HL-60 (cell line): ENCODE measurements at regions not wholly inside any gene's neighbourhood (a gene's known extent, or its start where the extent isn't known, plus 50 kb on each side); places are given as distances from the start of the nearest gene placed in this dataset.

Experiments
- CTCF ChIP-seq: IDR thresholded peaks from one replicate; pipeline ENCODE4 v1.5.1; 2011; ENCODE audit warnings: low read length, control low read depth, inconsistent platforms; ENCODE audit not compliant: insufficient read depth
- GABPA ChIP-seq: IDR thresholded peaks from 2 replicates; pipeline ENCODE4 v1.6.1; 2012; ENCODE audit warnings: low read depth
- POLR2AphosphoS5 ChIP-seq: IDR thresholded peaks from 2 replicates; pipeline ENCODE4 v1.6.1; 2012; ENCODE audit warnings: low read depth
- REST ChIP-seq: IDR thresholded peaks from 2 replicates; pipeline ENCODE4 v1.6.1; 2012; ENCODE audit warnings: low read depth; ENCODE audit not compliant: insufficient replicate concordance
- SPI1 ChIP-seq: IDR thresholded peaks from 2 replicates; pipeline ENCODE4 v1.6.1; 2012; ENCODE audit warnings: low read depth, mild to moderate bottlenecking, borderline replicate concordance

- TF ChIP-seq CTCF (no peak), SPI1 (peak; percentile 37; the same call in 1 of the 2 replicates), POLR2AphosphoS5 (no peak), GABPA (no peak), REST (no peak)
Observed at GRCh38 chr20:22984606-22985005, 50.5 kb upstream of the SSTR4 start.
